D721Med (cell line): ENCODE measurements at regions not wholly inside any gene's neighbourhood (a gene's known extent, or its start where the extent isn't known, plus 50 kb on each side); places are given as distances from the start of the nearest gene placed in this dataset.

Experiments
- DNase-seq: peaks from one replicate; pipeline ENCODE4 v3.0.0; 2011; ENCODE audit warnings: low spot score; ENCODE audit not compliant: insufficient read length
- FAIRE-seq: peaks from 2 replicates; lab custom pipeline; 2011; peaks lifted over from hg19 to GRCh38; lab: Jason Lieb, UNC
- CTCF ChIP-seq: IDR thresholded peaks from 2 replicates; pipeline ENCODE4 v1.5.1; 2012; ENCODE audit warnings: mild to moderate bottlenecking, control low read depth; ENCODE audit not compliant: insufficient read depth; ENCODE audit errors: missing control alignments

GRCh38 chr19:29342721-29343120 is 129.8 kb upstream of the UQCRFS1 start:
- DNase-seq (no peak), FAIRE-seq (no peak)
- no peak for TF ChIP-seq CTCF

- DNase-seq (no peak), FAIRE-seq (no peak)
These were observed 151.3 kb upstream of the UQCRFS1 start for GRCh38 chr19:29364224-29364726.

GRCh38 chr19:29364999-29365398 is 152.0 kb upstream of the UQCRFS1 start:
- no peak for TF ChIP-seq CTCF
- DNase-seq (no peak), FAIRE-seq (no peak)

More at GRCh38 chr19:29364224-29364726, 151.3 kb upstream of the UQCRFS1 start:
- TF ChIP-seq CTCF, result no peak

GRCh38 chr19:29365836-29366417 is 153.0 kb upstream of the UQCRFS1 start:
- no peak for FAIRE-seq
- no peak for TF ChIP-seq CTCF
- DNase-seq, result no peak

GRCh38 chr19:29366757-29367156 is 153.8 kb upstream of the UQCRFS1 start:
- DNase-seq (no peak), FAIRE-seq (no peak)
- TF ChIP-seq CTCF, result no peak

- DNase-seq (no peak), FAIRE-seq (no peak)
- no peak for TF ChIP-seq CTCF
These were observed 154.9 kb upstream of the UQCRFS1 start for GRCh38 chr19:29367791-29368222.

- FAIRE-seq (no peak), DNase-seq (no peak)
- TF ChIP-seq CTCF, result no peak
These were observed 155.5 kb upstream of the VSTM2B start for GRCh38 chr19:29370276-29370675.
